K562 (cell line): ENCODE measurements at regions not wholly inside any gene's neighbourhood (a gene's known extent, or its start where the extent isn't known, plus 50 kb on each side); places are given as distances from the start of the nearest gene placed in this dataset.

Experiments used
- ATAC-seq: fragments of 200-7000 bp; cut with Tn5 transposase; 3 replicates; pipeline ENCODE4 v1.9.1; 2020; ENCODE audit warnings: moderate library complexity
- BruUV-seq: library from RNA; stranded (reverse); fragments of 400-500 nt; replicated peaks from 2 replicates; lab custom pipeline; 2021; lab: Mats Ljungman, UMichigan
- CTCF ChIA-PET: fragments of 300-600 bp; formaldehyde crosslinking; extraction: SDS; loops from one replicate; lab custom pipeline; 2021; ENCODE audit warnings: low intra/inter-chr PET ratio; lab: Yijun Ruan, JAX
- POLR2A ChIA-PET: fragments of 300-600, 350-650 bp; sonication (Branson Sonifier 250); formaldehyde crosslinking; extraction: SDS; loops from one replicate; lab custom pipeline; 2021; ENCODE audit warnings: antibody characterized with exemption, inconsistent platforms; lab: Yijun Ruan, JAX
- DNase-seq, 4 experiments: peaks; one replicate each; pipeline versions ENCODE4 v3.0.0 to v3.0.0-alpha.2; 2011 to 2018; ENCODE audit warnings: low spot score in 3 of 4, mixed read lengths in 3 of 4; ENCODE audit errors: extremely low read depth in 1 of 4
- FAIRE-seq: peaks from 2 replicates; lab custom pipeline; 2011; peaks lifted over from hg19 to GRCh38; lab: Jason Lieb, UNC
- H2AFZ ChIP-seq: 2 replicates; pipeline ENCODE4 v1.6.0; 2011; ENCODE audit warnings: low read depth, low read length, control low read depth, inconsistent platforms
- H3K27ac ChIP-seq: fragments of 200-600 bp; 3 replicates; pipeline ENCODE4 v1.8.0; 2011; ENCODE audit warnings: low read depth, mild to moderate bottlenecking, control low read depth, inconsistent platforms, low read length, moderate library complexity, mixed read lengths; ENCODE audit errors: extremely low read depth
- H3K27me3 ChIP-seq, 2 experiments: fragments of 300-600 bp in 1 of 2; 2 replicates in 1 of 2; 3 replicates in 1 of 2; pipeline versions ENCODE4 v1.6.0 to v1.8.0; 2011; ENCODE audit warnings: inconsistent platforms in 2 of 2, low read length in 2 of 2, mild to moderate bottlenecking in 1 of 2, mixed read lengths in 1 of 2, moderate library complexity in 1 of 2; ENCODE audit not compliant: control insufficient read depth in 2 of 2, insufficient read depth in 2 of 2
- H3K36me3 ChIP-seq: fragments of 300-600 bp; 3 replicates; pipeline ENCODE4 v1.8.0; 2011; ENCODE audit warnings: mild to moderate bottlenecking, low read length, inconsistent platforms; ENCODE audit not compliant: control insufficient read depth, insufficient read depth
- H3K4me1 ChIP-seq, 2 experiments: fragments of 200-600 bp in 1 of 2; replicated peaks in 1 of 2; 2 replicates in 1 of 2; 3 replicates in 1 of 2; pipeline versions ENCODE4 v1.5.1 to v1.8.0; 2011; ENCODE audit warnings: inconsistent platforms in 2 of 2, low read length in 2 of 2, mild to moderate bottlenecking in 1 of 2, mixed read lengths in 1 of 2, moderate library complexity in 1 of 2; ENCODE audit not compliant: control insufficient read depth in 2 of 2, insufficient read depth in 2 of 2
- H3K4me2 ChIP-seq: 2 replicates; pipeline ENCODE4 v1.6.1; 2011; ENCODE audit warnings: low read length, control low read depth, inconsistent platforms, mixed read lengths; ENCODE audit not compliant: insufficient read depth
- H3K4me3 ChIP-seq: fragments of 200-600 bp; sonication (generic), shearing (Covaris generic); 2 replicates; pipeline ENCODE4 v1.5.1; 2016; ENCODE audit warnings: control low read depth, inconsistent platforms
- H3K79me2 ChIP-seq: fragments of 200-600 bp; 3 replicates; pipeline ENCODE4 v1.8.0; 2011; ENCODE audit warnings: low read length, inconsistent platforms; ENCODE audit not compliant: control insufficient read depth, insufficient read depth
- H3K9ac ChIP-seq, 2 experiments: 2 replicates each; pipeline versions ENCODE4 v1.6.0 to v1.6.1; 2011; ENCODE audit warnings: low read depth in 2 of 2, low read length in 2 of 2, control low read depth in 1 of 2, inconsistent platforms in 1 of 2, mild to moderate bottlenecking in 1 of 2, mixed read lengths in 1 of 2; ENCODE audit not compliant: insufficient read depth in 1 of 2
- H3K9me1 ChIP-seq: one replicate; pipeline ENCODE4 v1.6.0; 2011; ENCODE audit warnings: inconsistent platforms, mild to moderate bottlenecking, low read length, moderate library complexity; ENCODE audit not compliant: control insufficient read depth, insufficient read depth
- H3K9me3 ChIP-seq: replicated peaks from 2 replicates; pipeline ENCODE4 v1.5.1; 2011; ENCODE audit warnings: low read depth, low read length, inconsistent platforms; ENCODE audit not compliant: control insufficient read depth, insufficient read depth
- H4K20me1 ChIP-seq: replicated peaks from 2 replicates; pipeline ENCODE4 v1.6.1; 2011; ENCODE audit warnings: low read length, inconsistent platforms, mixed read lengths; ENCODE audit not compliant: control insufficient read depth, insufficient read depth
- ELF1 ChIP-seq: fragments of 200-800 bp; sonication (Bioruptor generic); IDR thresholded peaks from 2 replicates; pipeline ENCODE4 v1.6.1; 2016; ENCODE audit warnings: missing genetic modification characterization, missing compliant biosample characterization
- XRCC5 ChIP-seq: fragments of 200-400 bp; formaldehyde crosslinking; IDR thresholded peaks from 2 replicates; pipeline ENCODE4 v1.6.1; 2017; ENCODE audit warnings: low read depth, mild to moderate bottlenecking, low read length
- in situ Hi-C: fragments of 300-500 bp; cut with MboI; formaldehyde crosslinking; loops from 4 replicates; pipeline ENCODE4 v1.15.0; 2018; ENCODE audit warnings: inconsistent platforms, mixed read lengths
- intact Hi-C: fragments of 100-400 bp; cut with micrococcal nuclease; formaldehyde crosslinking; loops from 2 replicates; pipeline ENCODE4 v1.14.2; 2022
- TF ChIP-seq, protein P1 (sequence below), 3 experiments: fragments of 200-800 bp in 1 of 3; sonication (Bioruptor generic) in 1 of 3; sonication (generic) in 1 of 3; formaldehyde crosslinking in 1 of 3; IDR thresholded peaks; 2 replicates each; pipeline versions ENCODE4 v1.6.1 to v1.8.0; 2016 to 2022; ENCODE audit warnings: mild to moderate bottlenecking in 2 of 3, missing compliant biosample characterization in 2 of 3, missing genetic modification characterization in 2 of 3, missing genetic modification reagents in 1 of 3
- TF ChIP-seq, protein P2 (sequence below): fragments of 250-450 bp; sonication (Bioruptor Pico); IDR thresholded peaks from 2 replicates; pipeline ENCODE4 v1.4.0; 2020; ENCODE audit warnings: mild to moderate bottlenecking, moderate library complexity

DNA sequence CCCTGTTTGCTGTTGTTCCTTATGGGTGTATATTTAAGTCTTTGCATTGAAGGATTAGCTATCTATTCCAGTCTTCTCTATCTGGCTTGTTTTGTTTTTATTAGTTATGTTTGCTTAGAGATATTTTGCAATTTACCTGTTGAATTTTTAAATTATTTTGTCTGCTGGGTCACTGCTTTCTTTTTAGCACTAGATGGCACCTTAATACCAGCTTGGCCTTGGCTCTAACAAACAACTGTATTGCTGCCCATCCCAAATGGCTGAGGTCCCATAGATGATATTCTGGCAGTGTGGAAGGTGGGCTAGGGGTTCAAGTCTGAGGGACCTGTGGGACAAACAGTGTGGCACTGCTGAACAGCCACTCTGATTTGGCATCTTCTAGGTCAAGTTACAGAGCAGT lies 144.0 kb upstream of the FBXO33 start:
- BruUV-seq: no TSS peak
- Histone ChIP-seq H3K4me3 (no peak overlapping the region), H2AFZ (no peak overlapping the region), H3K9me1 (no peaks in the 10 kb centered on the region), H3K36me3 (no peaks in the 10 kb centered on the region), H3K79me2 (no peaks in the 10 kb centered on the region), H3K4me2 (no peak overlapping the region), H3K27ac (no peak overlapping the region), H3K4me1 (no peaks in the 10 kb centered on the region), H3K9me3 (no peaks in the 10 kb centered on the region), H3K9ac (no peak overlapping the region), H4K20me1 (no peaks in the 10 kb centered on the region), H3K27me3 (no peaks in the 10 kb centered on the region)
- FAIRE-seq: no peak
- in situ Hi-C loops: no loop called here
- intact Hi-C loops: no loop called here
- no peak for ATAC-seq
- no peak for TF ChIP-seq XRCC5
- TF ChIP-seq ELF1 (tag): no peak
- TF ChIP-seq, protein P1, sequence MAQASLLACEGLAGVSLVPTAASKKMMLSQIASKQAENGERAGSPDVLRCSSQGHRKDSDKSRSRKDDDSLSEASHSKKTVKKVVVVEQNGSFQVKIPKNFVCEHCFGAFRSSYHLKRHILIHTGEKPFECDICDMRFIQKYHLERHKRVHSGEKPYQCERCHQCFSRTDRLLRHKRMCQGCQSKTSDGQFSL (CRISPR knock-in tag; IDR thresholded peaks at IDR 0.05): no peak
- TF ChIP-seq, protein P1 (tag; IDR thresholded peaks at IDR 0.05): no peak
- TF ChIP-seq, protein P2, sequence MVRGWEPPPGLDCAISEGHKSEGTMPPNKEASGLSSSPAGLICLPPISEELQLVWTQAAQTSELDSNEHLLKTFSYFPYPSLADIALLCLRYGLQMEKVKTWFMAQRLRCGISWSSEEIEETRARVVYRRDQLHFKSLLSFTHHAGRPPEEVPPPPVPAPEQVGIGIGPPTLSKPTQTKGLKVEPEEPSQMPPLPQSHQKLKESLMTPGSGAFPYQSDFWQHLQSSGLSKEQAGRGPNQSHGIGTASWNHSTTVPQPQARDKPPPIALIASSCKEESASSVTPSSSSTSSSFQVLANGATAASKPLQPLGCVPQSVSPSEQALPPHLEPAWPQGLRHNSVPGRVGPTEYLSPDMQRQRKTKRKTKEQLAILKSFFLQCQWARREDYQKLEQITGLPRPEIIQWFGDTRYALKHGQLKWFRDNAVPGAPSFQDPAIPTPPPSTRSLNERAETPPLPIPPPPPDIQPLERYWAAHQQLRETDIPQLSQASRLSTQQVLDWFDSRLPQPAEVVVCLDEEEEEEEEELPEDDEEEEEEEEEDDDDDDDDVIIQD (CRISPR knock-in tag): no peak
- no peak for DNase-seq
- ChIA-PET POLR2A (no interaction called here), CTCF (no interaction called here)
